ENCODE measurements at regions not wholly inside any gene's neighbourhood (a gene's known extent, or its start where the extent isn't known, plus 50 kb on each side); places are given as distances from the start of the nearest gene placed in this dataset.

DNA sequence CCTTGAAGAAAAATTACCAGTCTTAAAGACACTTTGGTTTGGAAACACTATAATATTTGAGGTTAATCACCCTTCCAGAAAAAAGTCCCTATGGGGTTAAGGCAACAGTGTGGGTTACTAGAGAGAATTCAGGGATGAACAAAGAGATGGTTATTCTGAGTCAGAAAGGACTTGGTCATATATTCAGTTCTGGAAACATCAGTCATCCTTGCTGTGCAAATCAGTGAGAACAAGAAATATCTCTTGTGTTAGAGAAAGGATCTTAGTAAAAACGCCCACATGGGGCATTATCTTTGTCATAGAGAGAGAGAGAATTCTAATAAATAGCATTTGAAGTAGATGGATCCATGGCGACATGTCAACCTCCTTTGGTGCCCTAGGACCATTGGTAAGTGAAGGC lies 59.4 kb upstream of the E2F7 start:
- TF ChIP-seq, protein P1, sequence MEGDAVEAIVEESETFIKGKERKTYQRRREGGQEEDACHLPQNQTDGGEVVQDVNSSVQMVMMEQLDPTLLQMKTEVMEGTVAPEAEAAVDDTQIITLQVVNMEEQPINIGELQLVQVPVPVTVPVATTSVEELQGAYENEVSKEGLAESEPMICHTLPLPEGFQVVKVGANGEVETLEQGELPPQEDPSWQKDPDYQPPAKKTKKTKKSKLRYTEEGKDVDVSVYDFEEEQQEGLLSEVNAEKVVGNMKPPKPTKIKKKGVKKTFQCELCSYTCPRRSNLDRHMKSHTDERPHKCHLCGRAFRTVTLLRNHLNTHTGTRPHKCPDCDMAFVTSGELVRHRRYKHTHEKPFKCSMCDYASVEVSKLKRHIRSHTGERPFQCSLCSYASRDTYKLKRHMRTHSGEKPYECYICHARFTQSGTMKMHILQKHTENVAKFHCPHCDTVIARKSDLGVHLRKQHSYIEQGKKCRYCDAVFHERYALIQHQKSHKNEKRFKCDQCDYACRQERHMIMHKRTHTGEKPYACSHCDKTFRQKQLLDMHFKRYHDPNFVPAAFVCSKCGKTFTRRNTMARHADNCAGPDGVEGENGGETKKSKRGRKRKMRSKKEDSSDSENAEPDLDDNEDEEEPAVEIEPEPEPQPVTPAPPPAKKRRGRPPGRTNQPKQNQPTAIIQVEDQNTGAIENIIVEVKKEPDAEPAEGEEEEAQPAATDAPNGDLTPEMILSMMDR (conservative IDR thresholded peaks at IDR 0.05; ENCODE audit: low read length) = no peak
- no peak for TF ChIP-seq EZH2phosphoT487 (IDR thresholded peaks at IDR 0.05; ENCODE audit: borderline replicate concordance)

All from Loucy (cell line).